IPS-18c (cell line): ENCODE measurements at regions not wholly inside any gene's neighbourhood (a gene's known extent, or its start where the extent isn't known, plus 50 kb on each side); places are given as distances from the start of the nearest gene placed in this dataset.

ENCODE experiments used
- H3K4me3 ChIP-seq: 2 replicates; pipeline ENCODE4 v1.7.0; 2013; ENCODE audit warnings: low read depth, mild to moderate bottlenecking, low read length, moderate library complexity; ENCODE audit not compliant: insufficient read depth
- H3K9me3 ChIP-seq: one replicate; pipeline ENCODE4 v1.6.1; 2013; ENCODE audit warnings: mild to moderate bottlenecking, low read length, moderate library complexity; ENCODE audit not compliant: control insufficient read depth, insufficient read depth

GRCh38 chr11:81159900-81160299 is 1573.8 kb downstream of the FAM181B start:
- Histone ChIP-seq H3K4me3 (no peak overlapping the region), H3K9me3 (no peaks in the 10 kb centered on the region)

- Histone ChIP-seq H3K4me3 (no peak overlapping the region), H3K9me3 (no peaks in the 10 kb centered on the region)
These were observed 1598.1 kb downstream of the FAM181B start for GRCh38 chr11:81135570-81135969.

- H3K4me3 ChIP-seq, result no peak overlapping the region
- no peaks in the 10 kb centered on the region for H3K9me3 ChIP-seq
These were observed 1604.0 kb downstream of the FAM181B start for GRCh38 chr11:81129618-81130017.

GRCh38 chr11:81112718-81113117 is 1620.9 kb downstream of the FAM181B start:
- Histone ChIP-seq H3K9me3 (no peaks in the 10 kb centered on the region), H3K4me3 (no peak overlapping the region)

- no peaks in the 10 kb centered on the region for H3K9me3 ChIP-seq
- no peak overlapping the region for H3K4me3 ChIP-seq
These were observed 1629.6 kb downstream of the FAM181B start for GRCh38 chr11:81104051-81104450.

- no peaks in the 10 kb centered on the region for H3K9me3 ChIP-seq
- H3K4me3 ChIP-seq, result no peak overlapping the region
These were observed 1635.2 kb downstream of the FAM181B start for GRCh38 chr11:81098471-81098870.

GRCh38 chr11:81092522-81092921 is 1641.1 kb downstream of the FAM181B start:
- H3K4me3 ChIP-seq, result no peak overlapping the region
- no peaks in the 10 kb centered on the region for H3K9me3 ChIP-seq

GRCh38 chr11:81089242-81089641 is 1644.4 kb downstream of the FAM181B start:
- H3K4me3 ChIP-seq, result no peak overlapping the region
- H3K9me3 ChIP-seq, result no peaks in the 10 kb centered on the region

DNA sequence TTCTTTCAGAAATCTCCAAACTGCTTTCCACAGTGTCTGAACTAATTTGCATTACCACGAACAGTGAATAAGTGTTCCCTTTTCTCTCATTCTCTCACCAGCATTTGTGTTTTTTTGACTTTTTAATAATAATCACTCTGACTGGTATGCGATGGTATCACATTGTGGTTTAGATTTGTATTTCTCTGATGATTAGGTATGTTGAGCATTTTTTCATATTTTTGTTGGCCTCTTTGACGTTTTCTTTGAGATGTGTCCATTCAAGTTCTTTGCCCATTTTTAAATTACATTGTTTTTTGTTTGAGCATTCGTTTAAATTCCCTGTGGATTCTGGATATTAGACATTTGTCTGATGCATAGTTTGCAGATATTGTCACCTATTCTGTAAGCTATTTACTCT is 1639.6 kb upstream of the TENM4 start:
- Histone ChIP-seq H3K9me3 (no peaks in the 10 kb centered on the region), H3K4me3 (no peak overlapping the region)

DNA sequence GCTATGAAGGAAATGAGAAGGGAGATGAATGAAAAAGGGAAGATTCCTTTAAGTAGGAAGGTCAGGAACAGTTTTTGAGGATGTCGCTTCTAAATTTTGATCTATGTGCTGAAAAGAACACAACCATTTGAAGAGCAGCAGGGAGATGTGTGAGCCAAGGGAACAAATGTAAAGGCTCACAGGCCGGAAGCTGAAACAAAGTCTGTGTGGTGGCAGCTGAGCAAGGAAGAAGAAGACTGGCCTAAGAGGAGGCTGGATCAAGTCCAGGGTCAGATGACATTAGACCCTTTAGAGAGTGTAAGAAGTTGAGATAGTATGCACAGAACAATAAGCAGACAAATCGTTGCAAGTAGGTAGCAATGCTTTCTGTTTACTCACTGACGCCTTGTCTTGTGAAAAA is 1631.4 kb upstream of the TENM4 start:
- Histone ChIP-seq H3K4me3 (no peak overlapping the region), H3K9me3 (no peaks in the 10 kb centered on the region)

DNA sequence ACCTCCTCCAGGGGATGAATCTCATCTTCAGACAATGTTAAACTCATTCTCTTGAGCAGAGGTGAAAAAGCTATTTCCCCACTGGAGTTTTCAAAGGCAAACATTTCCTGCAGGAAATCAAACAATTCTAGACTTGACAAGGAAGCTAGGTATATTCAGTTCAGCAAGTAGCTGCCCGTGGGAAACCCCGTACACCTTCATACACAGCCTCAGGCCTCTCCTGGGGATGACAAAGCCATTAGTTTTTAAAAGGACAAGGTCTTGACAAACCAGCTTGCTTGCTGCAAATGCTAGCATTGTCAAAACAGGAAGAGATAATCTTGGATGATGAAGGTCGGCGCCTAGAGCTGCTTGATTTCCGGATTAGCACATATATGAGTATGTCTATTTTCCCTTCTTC is 1630.8 kb upstream of the TENM4 start:
- H3K9me3 ChIP-seq, result no peaks in the 10 kb centered on the region
- H3K4me3 ChIP-seq, result no peak overlapping the region

DNA sequence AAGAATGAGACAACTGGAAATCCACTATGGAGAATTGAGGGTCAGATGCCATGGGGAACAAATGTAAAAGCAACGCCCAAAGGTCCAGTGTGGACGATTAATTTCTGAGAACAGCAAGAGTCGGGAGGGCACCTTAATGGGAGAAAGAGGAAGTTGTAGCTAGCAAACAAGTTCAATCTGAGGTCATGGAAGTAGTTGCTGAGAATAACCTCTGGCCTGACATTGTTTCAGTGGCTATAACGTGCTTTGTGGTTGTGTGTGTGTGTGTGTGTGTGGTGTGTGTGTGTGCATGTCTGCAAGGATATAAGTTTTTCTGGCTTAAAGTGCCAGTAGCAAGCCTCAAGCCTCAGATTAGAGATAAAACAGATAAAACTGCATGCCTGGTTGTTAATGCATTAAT is 1630.1 kb upstream of the TENM4 start:
- no peaks in the 10 kb centered on the region for H3K9me3 ChIP-seq
- no peak overlapping the region for H3K4me3 ChIP-seq

GRCh38 chr11:81059356-81059755 is 1618.5 kb upstream of the TENM4 start:
- no peak overlapping the region for H3K4me3 ChIP-seq
- no peaks in the 10 kb centered on the region for H3K9me3 ChIP-seq

DNA sequence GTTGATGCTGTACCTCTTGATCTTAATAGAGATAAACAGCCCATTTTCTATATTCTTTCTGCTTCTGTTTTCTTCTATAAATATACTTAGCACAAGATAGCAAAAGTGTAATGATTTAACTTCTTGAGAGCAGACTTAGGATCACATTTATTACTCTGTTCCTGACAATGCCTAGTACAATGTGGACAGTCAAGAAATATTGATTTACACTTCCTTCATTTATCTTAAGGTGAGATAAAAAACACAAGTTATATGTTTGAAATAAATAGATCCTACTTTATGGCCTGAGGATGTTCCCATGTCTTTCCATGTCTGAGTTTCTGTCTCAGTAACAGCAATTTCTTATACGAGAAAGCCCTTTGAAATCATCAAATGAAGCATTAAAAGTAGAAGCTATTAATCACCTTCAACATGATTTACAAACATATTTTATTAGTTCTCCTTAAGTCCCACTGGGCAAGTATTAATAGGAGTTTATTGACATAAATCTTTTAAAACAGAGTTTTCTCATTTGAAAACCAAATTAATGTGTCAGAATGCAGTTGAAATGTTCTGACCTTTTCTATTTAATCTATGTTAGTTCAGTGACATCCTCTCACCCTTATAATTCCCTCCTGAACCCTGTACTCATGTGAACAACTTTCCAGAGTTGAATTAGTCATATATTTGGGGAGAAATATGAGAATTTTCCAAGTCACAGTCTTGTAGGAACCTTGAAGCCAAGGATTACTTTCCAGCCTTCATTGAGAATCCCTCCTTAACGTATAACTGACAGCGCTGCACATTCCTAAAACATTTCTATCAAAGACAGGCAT is 1611.7 kb upstream of the TENM4 start:
- no peak overlapping the region for H3K4me3 ChIP-seq
- no peaks in the 10 kb centered on the region for H3K9me3 ChIP-seq

DNA sequence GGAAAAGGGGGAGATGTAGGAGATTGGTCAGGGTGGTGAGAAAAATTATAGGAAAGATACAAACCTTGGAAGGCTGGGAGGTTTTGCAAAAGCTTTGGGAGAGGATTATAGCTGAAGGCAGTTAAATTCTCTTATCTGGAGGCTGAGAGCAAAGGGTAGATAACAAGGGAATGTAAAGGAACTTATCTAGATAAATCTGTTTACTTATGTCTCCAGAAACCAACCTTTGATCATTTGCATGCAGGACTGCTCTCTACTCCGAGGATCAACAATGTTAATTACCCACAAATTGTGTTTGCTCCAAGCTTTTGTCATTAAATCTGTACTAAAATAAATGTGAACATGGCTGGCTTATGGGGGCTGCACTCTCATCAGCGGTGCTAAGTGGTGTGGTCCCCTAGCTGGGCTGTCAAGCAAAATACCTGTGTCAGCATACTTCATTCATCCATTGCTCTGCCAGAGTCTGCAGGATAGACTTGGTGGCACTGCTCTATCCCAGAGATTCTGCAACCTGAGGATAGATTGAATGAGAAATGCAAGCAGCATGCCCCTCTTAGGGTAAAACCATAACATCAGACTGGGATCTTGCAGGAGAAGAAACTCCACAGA is 1599.2 kb upstream of the TENM4 start:
- Histone ChIP-seq H3K9me3 (peaks cover 2% of the 10 kb centered on the region), H3K4me3 (no peak overlapping the region)

DNA sequence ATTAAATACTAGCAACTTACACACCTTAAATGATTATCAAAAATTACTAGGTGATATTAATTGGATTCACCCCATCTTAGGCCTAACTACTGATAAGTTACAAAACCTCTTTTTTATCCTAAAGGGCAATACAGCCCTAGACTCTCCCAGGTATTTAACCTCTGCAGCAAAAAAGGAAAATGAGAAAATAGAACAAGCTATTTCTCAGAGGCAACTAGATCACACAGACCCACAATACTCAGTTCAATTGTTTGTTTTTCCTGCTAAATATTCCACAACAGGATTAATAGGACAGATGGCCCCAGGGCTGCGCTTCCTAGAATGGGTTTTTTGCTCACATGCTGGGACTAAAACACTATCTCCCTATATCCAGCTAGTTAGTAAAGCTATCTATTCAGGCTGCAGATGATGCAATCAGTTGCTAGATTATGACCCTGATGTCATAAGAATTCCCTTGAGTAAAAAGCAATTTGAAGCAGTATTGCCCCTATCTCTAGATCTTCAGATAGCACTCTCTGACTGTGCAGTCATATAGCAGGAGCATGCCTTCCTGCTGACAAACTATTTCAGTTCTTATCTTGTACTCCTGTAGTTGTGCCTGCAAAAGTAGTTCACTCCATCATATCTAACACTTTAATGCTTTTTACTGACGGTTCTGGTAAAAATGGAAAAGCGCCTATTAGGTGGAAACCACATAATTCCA is 1595.5 kb upstream of the TENM4 start:
- Histone ChIP-seq H3K9me3 (no peaks in the 10 kb centered on the region), H3K4me3 (no peak overlapping the region)

GRCh38 chr11:81033779-81034540 is 1593.1 kb upstream of the TENM4 start:
- H3K9me3 ChIP-seq, result no peaks in the 10 kb centered on the region

More at GRCh38 chr11:81033779-81034540, 1593.1 kb upstream of the TENM4 start:
- H3K4me3 ChIP-seq, result no peak overlapping the region
